ENCODE measurements at regions not wholly inside any gene's neighbourhood (a gene's known extent, or its start where the extent isn't known, plus 50 kb on each side); places are given as distances from the start of the nearest gene placed in this dataset.

- no peak overlapping the region for H3K4me3 Mint-ChIP-seq
- TF ChIP-seq CTCF (IDR thresholded peaks at IDR 0.05; ENCODE audit: unreplicated experiment in 3 of 3) = no peak
- H3K9me3 Mint-ChIP-seq = peaks cover under 1% of the 10 kb centered on the region
- no peak overlapping the region for H3K27ac Mint-ChIP-seq
- H3K36me3 Mint-ChIP-seq (ENCODE audit: low read depth) = no peaks in the 10 kb centered on the region
- peaks cover 3% of the 10 kb centered on the region for H3K27me3 Mint-ChIP-seq (ENCODE audit: low read depth)
- H3K4me1 Mint-ChIP-seq = no peaks in the 10 kb centered on the region
Observed at GRCh38 chr4:18252052-18252451, 230.5 kb upstream of the LCORL start.

- H3K4me1 Mint-ChIP-seq = no peaks in the 10 kb centered on the region
- TF ChIP-seq CTCF (IDR thresholded peaks at IDR 0.05; ENCODE audit: unreplicated experiment in 3 of 3) = no peak
- H3K9me3 Mint-ChIP-seq = no peaks in the 10 kb centered on the region
- no peak overlapping the region for H3K27ac Mint-ChIP-seq
- H3K4me3 Mint-ChIP-seq = no peak overlapping the region
- no peaks in the 10 kb centered on the region for H3K36me3 Mint-ChIP-seq (ENCODE audit: low read depth)
- H3K27me3 Mint-ChIP-seq (ENCODE audit: low read depth) = peaks cover 3% of the 10 kb centered on the region
Observed at GRCh38 chr4:18250564-18250963, 229.0 kb upstream of the LCORL start.

GRCh38 chr4:18248611-18249010, 227.1 kb upstream of the LCORL start:
- Mint-ChIP-seq H3K4me1 (no peaks in the 10 kb centered on the region), H3K27me3 (ENCODE audit: low read depth) (peaks cover 3% of the 10 kb centered on the region), H3K9me3 (no peaks in the 10 kb centered on the region), H3K36me3 (ENCODE audit: low read depth) (no peaks in the 10 kb centered on the region), H3K27ac (no peak overlapping the region), H3K4me3 (no peak overlapping the region)
- no peak for TF ChIP-seq CTCF (IDR thresholded peaks at IDR 0.05; ENCODE audit: unreplicated experiment in 3 of 3)

GRCh38 chr4:18247189-18247588, 225.6 kb upstream of the LCORL start:
- H3K9me3 Mint-ChIP-seq = no peaks in the 10 kb centered on the region
- no peak for TF ChIP-seq CTCF (IDR thresholded peaks at IDR 0.05; ENCODE audit: unreplicated experiment in 3 of 3)
- peaks cover 3% of the 10 kb centered on the region for H3K27me3 Mint-ChIP-seq (ENCODE audit: low read depth)
- no peak overlapping the region for H3K27ac Mint-ChIP-seq
- no peaks in the 10 kb centered on the region for H3K36me3 Mint-ChIP-seq (ENCODE audit: low read depth)
- no peak overlapping the region for H3K4me3 Mint-ChIP-seq
- H3K4me1 Mint-ChIP-seq = no peaks in the 10 kb centered on the region

- no peaks in the 10 kb centered on the region for H3K36me3 Mint-ChIP-seq (ENCODE audit: low read depth)
- no peak overlapping the region for H3K4me3 Mint-ChIP-seq
- no peak overlapping the region for H3K27ac Mint-ChIP-seq
- H3K27me3 Mint-ChIP-seq (ENCODE audit: low read depth) = no peaks in the 10 kb centered on the region
- no peaks in the 10 kb centered on the region for H3K9me3 Mint-ChIP-seq
- no peaks in the 10 kb centered on the region for H3K4me1 Mint-ChIP-seq
- no peak for TF ChIP-seq CTCF (IDR thresholded peaks at IDR 0.05; ENCODE audit: unreplicated experiment in 3 of 3)
Observed at GRCh38 chr4:18242919-18243693, 221.6 kb upstream of the LCORL start.

GRCh38 chr4:18241727-18242126, 220.2 kb upstream of the LCORL start:
- TF ChIP-seq CTCF (IDR thresholded peaks at IDR 0.05; ENCODE audit: unreplicated experiment in 3 of 3) = no peak

More at GRCh38 chr4:18241727-18242126, 220.2 kb upstream of the LCORL start:
- Mint-ChIP-seq H3K27me3 (ENCODE audit: low read depth) (no peaks in the 10 kb centered on the region), H3K4me3 (no peak overlapping the region), H3K36me3 (ENCODE audit: low read depth) (no peaks in the 10 kb centered on the region), H3K9me3 (no peaks in the 10 kb centered on the region), H3K27ac (no peak overlapping the region), H3K4me1 (no peaks in the 10 kb centered on the region)
